Activated T-helper 17 cell treated with anti-CD3 and anti-CD28 coated beads, Interleukin-2, amount 50 U/mL, for 72 hours (primary cell): ENCODE measurements at regions not wholly inside any gene's neighbourhood (a gene's known extent, or its start where the extent isn't known, plus 50 kb on each side); places are given as distances from the start of the nearest gene placed in this dataset.
A peak's percentile ranks its signal among the peaks of the same experiment; 100 is the strongest.

ENCODE experiments used
- ATAC-seq: fragments of 150-1000 bp; cut with Tn5 transposase; replicated peaks from 2 replicates; pipeline ENCODE4 v1.10.0; 2021; ENCODE audit warnings: mild to moderate bottlenecking, moderate library complexity
- H3K27ac Mint-ChIP-seq: one replicate; pipeline ENCODE4 v1.8.0; 2022; ENCODE audit warnings: mixed read lengths
- H3K27me3 Mint-ChIP-seq: one replicate; pipeline ENCODE4 v1.8.0; 2022; ENCODE audit warnings: mixed read lengths
- H3K36me3 Mint-ChIP-seq: one replicate; pipeline ENCODE4 v1.8.0; 2022; ENCODE audit warnings: low read depth, mild to moderate bottlenecking, mixed read lengths
- H3K4me1 Mint-ChIP-seq: one replicate; pipeline ENCODE4 v1.8.0; 2022; ENCODE audit warnings: mixed read lengths
- H3K4me3 Mint-ChIP-seq: one replicate; pipeline ENCODE4 v1.8.0; 2022; ENCODE audit warnings: mild to moderate bottlenecking, mixed read lengths
- H3K9me3 Mint-ChIP-seq: one replicate; pipeline ENCODE4 v1.8.0; 2022; ENCODE audit warnings: mixed read lengths

DNA sequence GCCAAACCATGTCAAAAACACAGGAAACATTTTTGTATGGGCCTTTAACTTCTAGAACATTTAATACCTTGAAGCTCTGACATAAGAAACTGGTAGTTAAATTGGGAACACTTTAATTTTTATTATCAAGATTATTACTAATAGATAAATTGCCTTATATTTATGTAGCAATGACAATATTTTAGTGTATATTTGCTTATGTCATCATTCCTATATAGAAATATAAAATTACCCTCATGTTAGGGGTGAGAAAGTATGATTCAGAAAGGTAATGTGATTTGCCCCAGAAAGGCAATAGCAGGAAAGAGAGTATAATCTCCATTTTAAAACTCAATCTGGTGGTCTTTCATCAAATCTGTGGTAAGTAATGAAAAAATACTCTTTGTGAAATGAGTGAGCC, 147.4 kb downstream of the IL15 start:
- no peak for ATAC-seq
- Mint-ChIP-seq H3K4me1 (no peaks in the 10 kb centered on the region), H3K27me3 (no peaks in the 10 kb centered on the region), H3K36me3 (no peaks in the 10 kb centered on the region), H3K9me3 (no peaks in the 10 kb centered on the region), H3K27ac (no peak overlapping the region), H3K4me3 (no peak overlapping the region)

GRCh38 chr4:141786946-141787345, 150.6 kb downstream of the IL15 start:
- Mint-ChIP-seq H3K9me3 (no peaks in the 10 kb centered on the region), H3K27me3 (no peaks in the 10 kb centered on the region), H3K27ac (no peak overlapping the region), H3K36me3 (no peaks in the 10 kb centered on the region), H3K4me3 (no peak overlapping the region), H3K4me1 (no peaks in the 10 kb centered on the region)
- no peak for ATAC-seq

DNA sequence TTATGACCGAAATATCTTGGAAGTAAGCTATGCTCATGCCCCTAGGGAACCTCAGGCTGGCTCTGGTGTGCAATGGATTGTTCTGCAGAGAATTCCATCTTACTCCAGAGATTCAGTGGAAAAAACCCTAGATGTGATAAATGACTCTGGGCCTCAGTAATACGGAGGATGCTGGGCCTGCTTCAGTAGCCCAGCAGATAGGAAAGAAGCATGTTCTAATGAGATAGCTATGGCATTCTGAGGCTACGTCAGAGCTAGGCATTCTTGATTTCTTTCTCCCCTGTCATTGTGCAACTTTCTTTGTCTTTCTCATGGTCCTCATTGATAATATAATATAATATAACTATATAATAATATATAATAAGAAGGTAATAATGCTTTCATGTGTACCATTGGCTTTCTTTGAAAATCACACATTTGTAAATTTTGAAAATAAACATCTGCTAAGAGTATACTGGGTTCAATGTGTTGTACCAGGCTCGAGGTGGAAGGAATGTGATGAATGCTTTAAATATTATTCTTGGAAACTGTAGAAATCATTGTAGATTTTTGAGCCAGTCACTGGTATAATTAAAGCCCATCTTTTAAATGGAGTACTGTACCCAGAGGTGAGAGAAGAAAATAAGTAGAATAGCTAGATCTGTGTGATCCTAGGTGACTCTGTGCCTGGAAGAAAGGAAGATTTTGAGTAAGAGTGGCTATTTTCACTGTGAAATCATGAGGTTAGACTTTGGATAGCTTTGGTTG, 152.0 kb downstream of the IL15 start:
- Mint-ChIP-seq H3K4me1 (no peaks in the 10 kb centered on the region), H3K36me3 (no peaks in the 10 kb centered on the region), H3K4me3 (no peak overlapping the region), H3K27ac (no peak overlapping the region), H3K27me3 (no peaks in the 10 kb centered on the region), H3K9me3 (no peaks in the 10 kb centered on the region)
- ATAC-seq, result no peak

DNA sequence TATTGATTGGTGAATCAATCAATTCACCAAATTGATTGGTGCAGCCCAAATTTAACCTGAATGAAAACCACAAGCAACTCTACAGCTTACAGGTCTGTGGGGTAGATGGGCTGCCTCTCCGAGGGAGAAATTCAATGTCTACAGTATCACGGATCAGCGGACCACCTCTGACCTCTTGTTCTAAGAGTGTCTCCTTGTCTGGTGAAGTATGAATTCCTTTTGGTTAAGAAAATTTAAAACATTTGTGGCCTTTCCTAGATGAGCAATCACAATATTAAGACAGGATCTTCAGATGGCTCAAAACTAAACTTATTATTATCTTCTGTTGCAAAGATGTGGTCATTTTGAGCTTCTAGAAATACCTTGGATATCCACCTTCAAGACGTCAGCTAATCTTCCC, 153.3 kb downstream of the IL15 start:
- H3K9me3 Mint-ChIP-seq, result no peaks in the 10 kb centered on the region
- no peak overlapping the region for H3K27ac Mint-ChIP-seq
- no peaks in the 10 kb centered on the region for H3K36me3 Mint-ChIP-seq
- H3K27me3 Mint-ChIP-seq, result no peaks in the 10 kb centered on the region
- no peak overlapping the region for H3K4me3 Mint-ChIP-seq
- ATAC-seq, result no peak
- no peaks in the 10 kb centered on the region for H3K4me1 Mint-ChIP-seq

DNA sequence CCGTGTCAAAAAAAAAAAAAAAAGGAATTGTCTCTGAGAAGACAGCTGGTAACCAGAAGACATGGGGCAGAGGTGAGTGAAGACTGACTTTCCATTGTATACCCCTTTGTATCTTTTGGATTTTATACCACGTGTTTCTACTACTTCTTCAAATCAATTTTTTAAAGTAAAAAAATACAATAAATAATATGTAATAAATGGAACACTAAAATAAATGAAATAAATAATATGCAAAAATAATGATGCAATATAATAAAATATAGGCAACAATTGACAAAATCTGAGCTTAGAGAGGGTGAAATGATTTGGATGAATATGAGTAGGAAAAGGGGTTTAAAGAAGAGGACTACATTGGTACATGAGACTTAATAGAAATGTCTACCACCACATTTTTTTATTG, 155.8 kb downstream of the IL15 start:
- Mint-ChIP-seq H3K27ac (no peak overlapping the region), H3K4me3 (no peak overlapping the region), H3K36me3 (no peaks in the 10 kb centered on the region), H3K9me3 (no peaks in the 10 kb centered on the region), H3K27me3 (no peaks in the 10 kb centered on the region), H3K4me1 (no peaks in the 10 kb centered on the region)
- ATAC-seq, result no peak

DNA sequence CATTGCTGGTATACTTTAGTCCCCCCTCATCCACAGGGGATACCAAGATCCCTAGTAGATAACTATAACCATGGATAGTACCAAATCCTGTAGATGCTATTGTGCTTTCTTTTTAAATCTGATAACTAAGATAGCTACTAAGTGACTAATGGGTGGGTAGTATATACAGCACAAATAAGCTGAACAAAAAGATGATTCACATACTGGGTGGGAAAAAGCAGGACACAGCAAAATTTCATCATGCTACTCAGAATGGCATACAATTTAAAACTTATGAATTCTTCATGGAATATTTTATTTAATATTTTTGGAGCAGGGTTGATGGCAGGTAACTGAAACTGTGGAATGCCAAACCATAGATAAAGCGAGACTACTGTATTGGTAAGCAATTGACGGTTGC, 161.6 kb downstream of the IL15 start:
- Mint-ChIP-seq H3K4me1 (no peaks in the 10 kb centered on the region), H3K27ac (no peak overlapping the region), H3K27me3 (peaks cover 8% of the 10 kb centered on the region), H3K4me3 (no peak overlapping the region), H3K36me3 (no peaks in the 10 kb centered on the region), H3K9me3 (no peaks in the 10 kb centered on the region)
- ATAC-seq, result no peak

DNA sequence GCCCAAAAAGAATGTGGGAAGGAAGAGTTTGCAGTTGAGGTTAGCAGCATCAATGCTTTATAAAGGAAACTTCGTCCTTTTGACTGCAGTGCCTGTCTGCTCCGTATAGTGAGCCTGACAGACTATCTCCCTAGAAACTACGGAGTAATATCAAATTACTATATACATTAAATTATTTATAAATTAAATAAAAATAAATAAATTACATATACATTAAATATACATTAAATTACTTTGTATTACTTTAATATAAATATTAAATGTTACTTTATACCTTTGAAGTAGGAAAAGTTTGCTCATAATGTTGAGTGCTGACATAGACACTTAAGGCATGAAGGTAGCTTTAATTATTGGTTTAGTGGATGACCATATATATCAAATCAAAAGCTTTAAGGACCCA, 165.2 kb downstream of the IL15 start:
- Mint-ChIP-seq H3K9me3 (no peaks in the 10 kb centered on the region), H3K4me1 (no peaks in the 10 kb centered on the region), H3K36me3 (no peaks in the 10 kb centered on the region), H3K4me3 (no peak overlapping the region), H3K27ac (no peak overlapping the region), H3K27me3 (peaks cover 10% of the 10 kb centered on the region)
- ATAC-seq, result no peak

- H3K4me3 Mint-ChIP-seq, result no peak overlapping the region
- no peak overlapping the region for H3K27ac Mint-ChIP-seq
- no peaks in the 10 kb centered on the region for H3K36me3 Mint-ChIP-seq
- H3K9me3 Mint-ChIP-seq, result no peaks in the 10 kb centered on the region
- no peaks in the 10 kb centered on the region for H3K4me1 Mint-ChIP-seq
- ATAC-seq, result no peak
- H3K27me3 Mint-ChIP-seq, result peaks cover 12% of the 10 kb centered on the region
These were observed 165.9 kb downstream of the IL15 start for GRCh38 chr4:141802333-141802732.

DNA sequence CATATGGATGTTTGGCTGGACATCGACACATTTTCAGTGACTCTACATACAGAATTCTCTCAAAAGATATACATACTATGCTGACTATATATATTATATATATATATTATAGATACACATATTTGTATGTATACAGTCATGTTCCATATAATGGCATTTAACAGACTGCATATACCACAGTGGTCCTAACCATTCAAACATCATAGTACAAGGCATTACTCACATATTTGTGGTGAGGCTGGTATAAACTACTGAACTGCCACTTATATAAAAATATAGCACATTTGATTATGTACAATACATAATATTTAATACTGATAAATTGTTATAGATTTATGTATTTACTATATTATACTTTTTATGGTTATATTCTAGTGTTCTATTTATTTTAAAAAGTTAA, 168.5 kb downstream of the IL15 start:
- Mint-ChIP-seq H3K4me3 (no peak overlapping the region), H3K27me3 (peaks cover 9% of the 10 kb centered on the region), H3K9me3 (no peaks in the 10 kb centered on the region), H3K36me3 (no peaks in the 10 kb centered on the region), H3K4me1 (no peaks in the 10 kb centered on the region), H3K27ac (no peak overlapping the region)
- ATAC-seq, result no peak

GRCh38 chr4:141807103-141807891, 170.9 kb downstream of the IL15 start:
- peaks cover 17% of the 10 kb centered on the region for H3K27me3 Mint-ChIP-seq
- no peaks in the 10 kb centered on the region for H3K9me3 Mint-ChIP-seq
- no peaks in the 10 kb centered on the region for H3K36me3 Mint-ChIP-seq
- peak; percentile 76 for ATAC-seq
- H3K27ac Mint-ChIP-seq, result no peak overlapping the region
- H3K4me1 Mint-ChIP-seq, result no peaks in the 10 kb centered on the region
- no peak overlapping the region for H3K4me3 Mint-ChIP-seq

DNA sequence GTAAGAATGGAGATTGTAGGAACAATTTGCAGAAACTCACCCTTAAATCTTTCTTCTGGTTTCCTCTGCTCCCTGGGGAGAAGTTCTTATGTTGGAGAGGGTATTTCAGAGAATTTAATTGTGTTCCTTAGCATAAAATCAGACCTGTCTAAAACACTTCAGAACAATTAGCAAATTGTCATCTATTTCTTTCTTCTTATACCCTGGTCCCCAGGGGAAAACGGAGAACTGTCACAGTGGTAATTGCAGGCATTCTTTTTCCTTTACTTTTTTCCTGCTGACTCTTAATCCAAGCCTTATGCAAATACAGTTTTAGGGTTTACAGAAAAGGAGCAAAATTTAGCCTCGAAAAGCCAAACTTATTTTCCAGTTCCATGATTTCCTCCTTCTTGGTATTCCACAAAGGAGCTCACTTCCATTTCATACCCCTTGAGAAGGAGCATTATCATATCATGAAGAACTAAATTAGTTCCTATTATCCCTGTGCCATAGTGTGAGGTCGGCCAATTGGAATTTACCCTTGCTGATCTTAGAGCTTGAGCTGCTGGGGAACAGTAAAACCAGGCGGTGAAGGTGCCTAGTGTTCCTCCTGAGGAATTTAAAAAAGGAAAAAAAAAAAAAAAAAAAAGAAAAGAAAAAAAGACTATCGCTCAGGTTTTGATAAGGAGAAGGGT, 173.8 kb downstream of the IL15 start:
- ATAC-seq, result no peak
- H3K4me3 Mint-ChIP-seq, result no peak overlapping the region
- H3K9me3 Mint-ChIP-seq, result no peaks in the 10 kb centered on the region
- no peaks in the 10 kb centered on the region for H3K4me1 Mint-ChIP-seq
- H3K27me3 Mint-ChIP-seq, result peaks cover 23% of the 10 kb centered on the region
- no peaks in the 10 kb centered on the region for H3K36me3 Mint-ChIP-seq
- H3K27ac Mint-ChIP-seq, result no peak overlapping the region

DNA sequence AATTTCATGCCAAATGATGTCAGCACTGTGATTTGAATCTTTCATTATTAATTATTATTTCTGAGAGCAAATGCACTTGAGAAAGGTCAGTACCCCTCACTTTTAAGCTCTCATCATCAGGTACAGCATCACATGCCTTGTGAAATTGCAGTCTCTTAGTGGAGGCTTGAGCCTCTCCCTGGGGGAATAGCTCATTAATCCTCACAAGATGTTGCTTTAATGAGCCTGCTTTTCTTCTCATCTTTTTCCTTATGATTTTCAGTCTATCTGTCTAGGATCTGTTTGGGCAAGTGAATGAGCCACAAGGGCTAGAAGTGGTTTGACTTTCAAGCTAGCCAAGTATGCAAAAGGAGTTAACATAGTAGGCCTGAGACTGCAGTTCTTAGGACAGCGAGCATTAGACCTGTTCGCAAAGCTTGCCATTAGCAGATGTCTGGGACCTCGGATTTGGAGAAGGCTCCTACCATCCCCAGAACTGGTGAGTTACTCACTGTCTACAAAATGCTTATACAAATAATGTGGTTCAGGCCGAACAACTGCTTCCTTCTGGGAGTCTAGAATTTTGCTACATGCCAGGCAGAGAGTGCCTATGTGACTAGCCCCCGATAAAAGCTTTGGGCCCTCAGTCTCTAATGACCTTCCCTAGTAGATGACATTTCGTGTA, 174.5 kb downstream of the IL15 start:
- peaks cover 25% of the 10 kb centered on the region for H3K27me3 Mint-ChIP-seq
- no peaks in the 10 kb centered on the region for H3K9me3 Mint-ChIP-seq
- H3K4me3 Mint-ChIP-seq, result no peak overlapping the region
- no peak for ATAC-seq
- no peaks in the 10 kb centered on the region for H3K4me1 Mint-ChIP-seq
- H3K36me3 Mint-ChIP-seq, result no peaks in the 10 kb centered on the region
- H3K27ac Mint-ChIP-seq, result no peak overlapping the region

- H3K4me1 Mint-ChIP-seq, result no peaks in the 10 kb centered on the region
- H3K27me3 Mint-ChIP-seq, result peaks cover 30% of the 10 kb centered on the region
- H3K36me3 Mint-ChIP-seq, result no peaks in the 10 kb centered on the region
- H3K9me3 Mint-ChIP-seq, result peaks cover 5% of the 10 kb centered on the region
- no peak overlapping the region for H3K27ac Mint-ChIP-seq
- H3K4me3 Mint-ChIP-seq, result no peak overlapping the region
- ATAC-seq, result no peak
These were observed 175.8 kb downstream of the IL15 start for GRCh38 chr4:141812158-141812557.

GRCh38 chr4:141814499-141814898, 178.1 kb downstream of the IL15 start:
- no peaks in the 10 kb centered on the region for H3K36me3 Mint-ChIP-seq

More at GRCh38 chr4:141814499-141814898, 178.1 kb downstream of the IL15 start:
- Mint-ChIP-seq H3K9me3 (peaks cover 5% of the 10 kb centered on the region), H3K4me3 (no peak overlapping the region), H3K27ac (no peak overlapping the region), H3K27me3 (peaks cover 42% of the 10 kb centered on the region), H3K4me1 (no peaks in the 10 kb centered on the region)
- no peak for ATAC-seq
